Nephron (organoid): ENCODE measurements at regions not wholly inside any gene's neighbourhood (a gene's known extent, or its start where the extent isn't known, plus 50 kb on each side); places are given as distances from the start of the nearest gene placed in this dataset.

Experiments
- H3K27ac Mint-ChIP-seq, 3 experiments: 2 replicates each; pipeline ENCODE4 v1.8.0; 2020; ENCODE audit warnings: mixed read lengths in 3 of 3, mild to moderate bottlenecking in 2 of 3, moderate library complexity in 1 of 3
- H3K27me3 Mint-ChIP-seq: 2 replicates; pipeline ENCODE4 v1.8.0; 2021; ENCODE audit warnings: low read depth, mild to moderate bottlenecking, moderate library complexity, mixed read lengths
- H3K36me3 Mint-ChIP-seq: 2 replicates; pipeline ENCODE4 v1.8.0; 2020; ENCODE audit warnings: low read depth, mixed read lengths
- H3K4me1 Mint-ChIP-seq: 2 replicates; pipeline ENCODE4 v1.8.0; 2020; ENCODE audit warnings: mixed read lengths
- H3K4me3 Mint-ChIP-seq, 3 experiments: 2 replicates each; pipeline ENCODE4 v1.8.0; 2020; ENCODE audit warnings: mild to moderate bottlenecking in 3 of 3, mixed read lengths in 3 of 3, moderate library complexity in 2 of 3
- H3K9me3 Mint-ChIP-seq: 2 replicates; pipeline ENCODE4 v1.8.0; 2020; ENCODE audit warnings: mixed read lengths
- CTCF ChIP-seq, 3 experiments: fragments of 200-600 bp; sonication (generic); IDR thresholded peaks; one replicate each; pipeline ENCODE4 v1.5.0; 2021; ENCODE audit warnings: antibody characterized with exemption in 3 of 3; ENCODE audit not compliant: unreplicated experiment in 3 of 3

GRCh38 chr10:6957851-6958250 lies 377.8 kb upstream of the PRKCQ start:
- Mint-ChIP-seq H3K4me1 (peaks cover 29% of the 10 kb centered on the region), H3K27ac (no peak overlapping the region), H3K4me3 (no peak overlapping the region), H3K36me3 (no peaks in the 10 kb centered on the region), H3K27me3 (peaks cover 8% of the 10 kb centered on the region), H3K9me3 (no peaks in the 10 kb centered on the region)
- TF ChIP-seq CTCF (IDR thresholded peaks at IDR 0.05; ENCODE audit: unreplicated experiment in 3 of 3): no peak

GRCh38 chr10:6956562-6956961 lies 376.5 kb upstream of the PRKCQ start:
- H3K4me3 Mint-ChIP-seq: no peak overlapping the region
- H3K4me1 Mint-ChIP-seq: peaks cover 29% of the 10 kb centered on the region
- H3K27me3 Mint-ChIP-seq: peaks cover 8% of the 10 kb centered on the region
- no peaks in the 10 kb centered on the region for H3K36me3 Mint-ChIP-seq
- TF ChIP-seq CTCF (IDR thresholded peaks at IDR 0.05; ENCODE audit: unreplicated experiment in 3 of 3): no peak
- no peaks in the 10 kb centered on the region for H3K9me3 Mint-ChIP-seq
- H3K27ac Mint-ChIP-seq: peak overlapping the region in 1 of 3 experiments; percentile 81

- Mint-ChIP-seq H3K36me3 (no peaks in the 10 kb centered on the region), H3K4me3 (no peak overlapping the region), H3K27me3 (no peaks in the 10 kb centered on the region), H3K9me3 (peaks cover 3% of the 10 kb centered on the region), H3K27ac (peak overlapping the region in 1 of 3 experiments; percentile 66), H3K4me1 (peaks cover 29% of the 10 kb centered on the region)
- TF ChIP-seq CTCF (IDR thresholded peaks at IDR 0.05; ENCODE audit: unreplicated experiment in 3 of 3): no peak
Observed at GRCh38 chr10:6953271-6953801, 373.3 kb upstream of the PRKCQ start.

DNA sequence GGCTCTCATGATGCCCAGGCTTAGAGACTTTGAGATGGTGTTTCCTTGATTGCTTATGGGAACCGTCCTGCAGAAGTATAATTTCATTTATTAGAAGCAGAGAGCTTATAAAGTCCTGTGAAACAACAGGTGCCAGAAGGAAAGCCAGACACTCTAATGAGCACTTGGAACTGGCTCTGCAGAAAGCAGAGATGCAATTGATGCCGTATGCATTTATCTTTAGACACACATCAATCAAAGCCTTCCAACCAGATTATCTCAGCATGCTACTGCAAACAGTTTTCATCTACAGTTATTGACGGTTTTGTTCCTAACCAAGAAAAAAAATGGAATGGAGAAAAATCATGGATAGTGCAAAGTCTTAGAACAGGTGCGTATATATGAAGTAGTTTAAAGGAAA lies 371.7 kb upstream of the PRKCQ start:
- peaks cover 11% of the 10 kb centered on the region for H3K9me3 Mint-ChIP-seq
- no peak for TF ChIP-seq CTCF (IDR thresholded peaks at IDR 0.05; ENCODE audit: unreplicated experiment in 3 of 3)
- peaks cover 26% of the 10 kb centered on the region for H3K4me1 Mint-ChIP-seq
- H3K27me3 Mint-ChIP-seq: no peaks in the 10 kb centered on the region
- H3K36me3 Mint-ChIP-seq: no peaks in the 10 kb centered on the region
- H3K27ac Mint-ChIP-seq: no peak overlapping the region
- H3K4me3 Mint-ChIP-seq: no peak overlapping the region

DNA sequence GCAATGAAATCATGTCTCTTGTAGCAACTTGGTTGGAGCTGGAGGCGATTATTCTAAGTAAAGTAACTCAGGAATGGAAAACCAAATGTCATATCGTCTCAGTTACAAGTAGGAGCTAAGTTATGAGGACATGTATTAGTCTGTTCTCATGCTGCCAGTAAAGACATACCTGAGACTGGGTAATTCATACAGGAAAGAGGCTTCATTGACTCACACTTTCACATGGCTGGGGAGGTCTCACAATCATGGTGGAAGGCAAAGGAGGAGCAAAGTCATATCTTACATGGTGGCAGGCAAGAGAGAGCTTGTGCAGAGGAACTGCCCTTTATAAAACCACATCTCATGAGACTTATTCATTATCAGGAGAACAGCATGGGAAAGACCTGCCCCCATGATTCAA lies 370.1 kb upstream of the PRKCQ start:
- peaks cover 12% of the 10 kb centered on the region for H3K4me1 Mint-ChIP-seq

More for the DNA sequence above, 370.1 kb upstream of the PRKCQ start:
- H3K4me3 Mint-ChIP-seq: no peak overlapping the region
- no peaks in the 10 kb centered on the region for H3K27me3 Mint-ChIP-seq
- H3K9me3 Mint-ChIP-seq: peaks cover 19% of the 10 kb centered on the region
- no peaks in the 10 kb centered on the region for H3K36me3 Mint-ChIP-seq
- no peak overlapping the region for H3K27ac Mint-ChIP-seq
- no peak for TF ChIP-seq CTCF (IDR thresholded peaks at IDR 0.05; ENCODE audit: unreplicated experiment in 3 of 3)
